Neuron (in vitro differentiated cells): ENCODE measurements at regions not wholly inside any gene's neighbourhood (a gene's known extent, or its start where the extent isn't known, plus 50 kb on each side); places are given as distances from the start of the nearest gene placed in this dataset.

Experiments
- H2AFZ ChIP-seq: one replicate; pipeline ENCODE4 v1.6.1; 2013; ENCODE audit warnings: low read depth, mild to moderate bottlenecking, inconsistent platforms, low read length, moderate library complexity
- H3K27me3 ChIP-seq: one replicate; pipeline ENCODE4 v1.6.1; 2013; ENCODE audit warnings: low read length; ENCODE audit not compliant: insufficient read depth
- H3K36me3 ChIP-seq: one replicate; pipeline ENCODE4 v1.6.1; 2013; ENCODE audit warnings: low read length; ENCODE audit not compliant: insufficient read depth
- H3K4me1 ChIP-seq: one replicate; pipeline ENCODE4 v1.6.1; 2013; ENCODE audit warnings: low read length; ENCODE audit not compliant: insufficient read depth
- H3K4me3 ChIP-seq: 2 replicates; pipeline ENCODE4 v1.5.1; 2013; ENCODE audit warnings: mild to moderate bottlenecking, low read length, moderate library complexity
- H3K9me3 ChIP-seq: one replicate; pipeline ENCODE4 v1.6.1; 2013; ENCODE audit warnings: low read length

GRCh38 chr14:44777584-44777983 is 184.2 kb downstream of the KLHL28 start:
- H3K4me1 ChIP-seq = peaks cover 3% of the 10 kb centered on the region
- H2AFZ ChIP-seq = no peak overlapping the region
- H3K4me3 ChIP-seq = no peak overlapping the region
- H3K9me3 ChIP-seq = no peaks in the 10 kb centered on the region
- H3K27me3 ChIP-seq = no peaks in the 10 kb centered on the region
- no peaks in the 10 kb centered on the region for H3K36me3 ChIP-seq

GRCh38 chr14:44775248-44775647 is 186.5 kb downstream of the KLHL28 start:
- no peak overlapping the region for H3K4me3 ChIP-seq
- no peaks in the 10 kb centered on the region for H3K9me3 ChIP-seq

GRCh38 chr14:44774396-44774795 is 187.4 kb downstream of the KLHL28 start:
- H3K36me3 ChIP-seq = no peaks in the 10 kb centered on the region

More at GRCh38 chr14:44775248-44775647, 186.5 kb downstream of the KLHL28 start:
- Histone ChIP-seq H3K4me1 (peaks cover 3% of the 10 kb centered on the region), H3K27me3 (no peaks in the 10 kb centered on the region), H2AFZ (no peak overlapping the region), H3K36me3 (no peaks in the 10 kb centered on the region)

GRCh38 chr14:44771496-44771895 is 190.3 kb downstream of the KLHL28 start:
- Histone ChIP-seq H3K27me3 (no peaks in the 10 kb centered on the region), H2AFZ (no peak overlapping the region), H3K36me3 (no peaks in the 10 kb centered on the region), H3K9me3 (no peaks in the 10 kb centered on the region), H3K4me1 (no peaks in the 10 kb centered on the region), H3K4me3 (no peak overlapping the region)

More at GRCh38 chr14:44774396-44774795, 187.4 kb downstream of the KLHL28 start:
- Histone ChIP-seq H2AFZ (no peak overlapping the region), H3K27me3 (no peaks in the 10 kb centered on the region), H3K4me1 (peaks cover 3% of the 10 kb centered on the region), H3K4me3 (no peak overlapping the region), H3K9me3 (no peaks in the 10 kb centered on the region)

GRCh38 chr14:44770201-44770600 is 191.5 kb downstream of the KLHL28 start:
- no peaks in the 10 kb centered on the region for H3K4me1 ChIP-seq
- H3K4me3 ChIP-seq = no peak overlapping the region
- H3K36me3 ChIP-seq = no peaks in the 10 kb centered on the region
- no peaks in the 10 kb centered on the region for H3K27me3 ChIP-seq
- H2AFZ ChIP-seq = no peak overlapping the region
- H3K9me3 ChIP-seq = no peaks in the 10 kb centered on the region

- H3K4me3 ChIP-seq = no peak overlapping the region
- H3K9me3 ChIP-seq = no peaks in the 10 kb centered on the region
- H3K4me1 ChIP-seq = no peaks in the 10 kb centered on the region
- no peaks in the 10 kb centered on the region for H3K36me3 ChIP-seq
- no peak overlapping the region for H2AFZ ChIP-seq
- H3K27me3 ChIP-seq = no peaks in the 10 kb centered on the region
Measured at GRCh38 chr14:44768935-44769334, 192.8 kb downstream of the KLHL28 start.

- Histone ChIP-seq H2AFZ (no peak overlapping the region), H3K4me3 (no peak overlapping the region), H3K27me3 (no peaks in the 10 kb centered on the region), H3K4me1 (no peaks in the 10 kb centered on the region), H3K36me3 (no peaks in the 10 kb centered on the region), H3K9me3 (no peaks in the 10 kb centered on the region)
Measured at GRCh38 chr14:44767646-44768173, 194.0 kb downstream of the KLHL28 start.

GRCh38 chr14:44766285-44766684 is 195.5 kb downstream of the KLHL28 start:
- H3K27me3 ChIP-seq = no peaks in the 10 kb centered on the region
- no peaks in the 10 kb centered on the region for H3K9me3 ChIP-seq
- no peaks in the 10 kb centered on the region for H3K4me1 ChIP-seq
- no peaks in the 10 kb centered on the region for H3K36me3 ChIP-seq
- no peak overlapping the region for H2AFZ ChIP-seq
- no peak overlapping the region for H3K4me3 ChIP-seq

- no peaks in the 10 kb centered on the region for H3K27me3 ChIP-seq
- no peak overlapping the region for H2AFZ ChIP-seq
- H3K9me3 ChIP-seq = no peaks in the 10 kb centered on the region
- H3K4me1 ChIP-seq = no peaks in the 10 kb centered on the region
- H3K36me3 ChIP-seq = no peaks in the 10 kb centered on the region
- no peak overlapping the region for H3K4me3 ChIP-seq
Measured at GRCh38 chr14:44763356-44763755, 198.4 kb downstream of the KLHL28 start.

GRCh38 chr14:44759277-44759676 is 202.5 kb downstream of the KLHL28 start:
- no peaks in the 10 kb centered on the region for H3K9me3 ChIP-seq
- no peaks in the 10 kb centered on the region for H3K27me3 ChIP-seq
- H2AFZ ChIP-seq = no peak overlapping the region
- no peaks in the 10 kb centered on the region for H3K36me3 ChIP-seq
- no peaks in the 10 kb centered on the region for H3K4me1 ChIP-seq
- no peak overlapping the region for H3K4me3 ChIP-seq

- H3K9me3 ChIP-seq = no peaks in the 10 kb centered on the region
- no peaks in the 10 kb centered on the region for H3K4me1 ChIP-seq
- no peak overlapping the region for H3K4me3 ChIP-seq
- H3K36me3 ChIP-seq = no peaks in the 10 kb centered on the region
- H3K27me3 ChIP-seq = no peaks in the 10 kb centered on the region
- H2AFZ ChIP-seq = no peak overlapping the region
Measured at GRCh38 chr14:44756554-44756953, 205.2 kb downstream of the KLHL28 start.

GRCh38 chr14:44745371-44745770 is 216.4 kb downstream of the KLHL28 start:
- Histone ChIP-seq H3K36me3 (no peaks in the 10 kb centered on the region), H3K4me3 (no peak overlapping the region), H3K4me1 (no peaks in the 10 kb centered on the region), H3K27me3 (no peaks in the 10 kb centered on the region), H3K9me3 (no peaks in the 10 kb centered on the region), H2AFZ (no peak overlapping the region)

- no peak overlapping the region for H3K4me3 ChIP-seq
- no peaks in the 10 kb centered on the region for H3K4me1 ChIP-seq
- H2AFZ ChIP-seq = no peak overlapping the region
- H3K36me3 ChIP-seq = no peaks in the 10 kb centered on the region
- no peaks in the 10 kb centered on the region for H3K9me3 ChIP-seq
- H3K27me3 ChIP-seq = no peaks in the 10 kb centered on the region
Measured at GRCh38 chr14:44742202-44742601, 219.5 kb downstream of the KLHL28 start.

- Histone ChIP-seq H3K27me3 (no peaks in the 10 kb centered on the region), H3K36me3 (no peaks in the 10 kb centered on the region), H2AFZ (no peak overlapping the region), H3K4me3 (no peak overlapping the region), H3K9me3 (no peaks in the 10 kb centered on the region), H3K4me1 (no peaks in the 10 kb centered on the region)
Measured at GRCh38 chr14:44741431-44741830, 220.3 kb downstream of the KLHL28 start.
